Putamen (tissue), 1 donor: ENCODE measurements at regions not wholly inside any gene's neighbourhood (a gene's known extent, or its start where the extent isn't known, plus 50 kb on each side); places are given as distances from the start of the nearest gene placed in this dataset.
"Not testable (repeated sequence)": the region's sequence is repeated elsewhere in the genome, so short reads cannot be mapped to it uniquely, and the experiment has no call there.

Source experiments
- DNase-seq: peaks from one replicate; pipeline ENCODE4 v3.0.0-alpha.2; 2016; ENCODE audit warnings: low spot score

DNA sequence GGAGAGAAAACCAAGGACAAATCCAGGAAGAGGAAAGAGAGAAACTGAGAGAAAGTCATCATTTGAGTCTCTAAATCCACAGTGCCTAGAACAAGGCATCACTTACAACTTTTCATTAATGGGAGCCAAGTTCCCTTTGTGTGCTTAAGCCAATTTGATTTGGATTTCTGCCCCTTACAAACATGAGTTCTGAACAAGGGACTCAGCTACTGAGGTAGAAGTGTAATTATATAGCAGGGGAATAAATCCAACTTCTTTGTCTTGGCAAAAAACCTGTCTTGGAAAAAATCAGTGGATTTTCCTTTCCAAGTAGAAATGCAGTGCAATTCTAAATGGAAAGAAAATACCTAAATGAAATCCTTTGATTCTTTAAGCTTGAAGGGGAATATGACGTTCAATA is 307.2 kb upstream of the CNTN3 start:
- no peak for DNase-seq

DNA sequence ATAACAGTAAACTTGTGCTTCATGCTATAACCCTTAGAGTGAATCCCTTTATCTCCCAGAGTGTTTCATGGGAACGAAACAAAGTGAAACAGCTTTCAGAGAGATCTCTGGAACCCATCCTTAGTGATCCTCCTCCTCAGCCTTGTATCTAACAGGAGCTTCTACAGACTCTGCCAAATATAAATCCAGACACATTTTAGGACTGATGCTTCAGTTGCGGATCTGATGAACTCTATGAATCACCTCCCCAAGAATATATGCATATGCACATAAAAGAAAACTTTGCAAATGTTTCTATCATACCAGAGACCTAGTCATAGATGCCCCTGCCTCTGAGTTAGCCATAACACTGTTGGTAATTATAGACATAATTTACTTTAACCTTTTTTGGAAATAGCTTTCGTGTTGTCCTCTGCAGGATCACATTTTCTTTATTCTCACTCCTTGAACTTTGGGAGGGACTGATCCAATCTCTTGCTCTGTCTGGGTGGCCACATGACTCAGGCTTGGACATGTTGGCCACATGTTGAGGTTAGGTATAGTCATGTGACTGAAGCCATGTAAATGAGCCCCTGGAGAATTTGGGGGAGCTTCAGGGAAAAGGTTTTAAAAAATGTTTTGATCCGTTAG is 306.4 kb upstream of the CNTN3 start:
- DNase-seq = no peak

DNA sequence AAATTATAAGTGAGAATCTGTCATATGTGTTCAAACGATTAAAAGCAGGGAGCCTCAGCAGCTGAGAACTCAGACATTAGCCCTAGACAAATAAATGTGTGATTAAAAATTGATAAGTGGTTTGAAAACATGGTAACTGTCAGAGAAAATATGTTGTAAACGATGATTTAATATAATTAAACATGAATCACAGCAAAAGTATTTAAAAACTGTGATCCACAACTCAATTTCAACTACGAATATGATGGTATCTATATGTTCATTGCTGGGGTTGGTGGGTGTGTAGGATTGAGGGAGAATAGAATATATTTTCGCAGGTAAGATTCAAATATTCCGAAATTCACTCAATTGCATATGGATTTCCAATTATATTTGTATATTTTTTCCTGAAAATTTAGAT is 302.2 kb upstream of the CNTN3 start:
- DNase-seq = no peak

DNA sequence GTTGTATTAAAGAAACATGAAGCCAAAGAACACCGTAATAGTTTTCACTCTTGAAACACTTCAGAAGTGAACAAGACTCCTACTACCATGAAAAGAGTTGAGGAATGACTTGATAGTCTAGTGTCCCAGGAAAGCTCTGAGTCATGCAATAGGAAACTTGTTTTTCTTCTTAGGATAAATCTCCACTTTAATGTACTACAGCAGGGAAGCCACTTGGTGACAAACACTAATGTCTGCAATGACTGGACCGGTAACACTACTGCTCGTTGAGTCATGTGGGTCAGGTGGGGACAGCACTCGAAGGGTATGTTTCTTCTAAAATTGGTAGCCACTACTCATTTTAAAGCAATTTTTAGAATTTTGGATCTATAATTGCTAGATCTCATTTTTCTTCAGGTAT is 291.7 kb upstream of the CNTN3 start:
- DNase-seq = no peak

DNA sequence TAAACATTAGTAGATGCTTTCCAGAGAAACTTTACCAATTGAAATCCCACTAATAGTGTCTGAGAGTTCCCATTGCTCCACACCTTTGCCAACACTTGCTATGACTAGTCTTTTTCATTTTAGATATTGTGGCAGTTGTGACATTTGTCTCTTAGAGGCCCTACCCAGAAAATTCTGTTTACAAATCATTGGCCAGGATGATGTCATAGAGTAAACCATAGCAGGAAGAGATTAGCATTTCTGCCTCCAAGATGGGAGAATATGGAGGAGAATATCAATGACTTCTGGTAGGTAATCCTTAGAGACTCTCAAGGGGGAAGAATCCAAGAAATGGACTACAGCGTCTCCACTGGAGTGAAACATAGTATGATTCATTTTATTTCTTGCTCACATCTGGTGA is 291.0 kb upstream of the CNTN3 start:
- DNase-seq = no peak

DNA sequence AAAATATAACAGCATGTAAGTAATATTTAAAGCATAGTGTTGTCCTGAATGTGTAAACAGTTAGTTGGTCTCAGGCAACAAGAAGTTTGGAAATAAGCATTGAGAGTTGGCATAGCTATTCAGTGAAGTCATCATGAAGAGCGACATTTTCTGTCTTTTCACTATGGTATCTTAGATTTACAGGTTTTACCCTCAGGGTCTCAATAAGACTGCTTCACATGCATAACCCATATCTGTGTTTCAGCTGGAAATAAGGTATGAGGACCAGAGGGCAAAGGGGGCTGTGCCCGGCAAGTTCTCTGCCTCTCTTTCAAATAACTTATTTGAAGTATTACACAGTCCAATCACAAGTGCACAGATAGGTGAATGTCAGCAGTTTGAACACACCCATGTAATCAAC is 290.2 kb upstream of the CNTN3 start:
- DNase-seq = no peak

DNA sequence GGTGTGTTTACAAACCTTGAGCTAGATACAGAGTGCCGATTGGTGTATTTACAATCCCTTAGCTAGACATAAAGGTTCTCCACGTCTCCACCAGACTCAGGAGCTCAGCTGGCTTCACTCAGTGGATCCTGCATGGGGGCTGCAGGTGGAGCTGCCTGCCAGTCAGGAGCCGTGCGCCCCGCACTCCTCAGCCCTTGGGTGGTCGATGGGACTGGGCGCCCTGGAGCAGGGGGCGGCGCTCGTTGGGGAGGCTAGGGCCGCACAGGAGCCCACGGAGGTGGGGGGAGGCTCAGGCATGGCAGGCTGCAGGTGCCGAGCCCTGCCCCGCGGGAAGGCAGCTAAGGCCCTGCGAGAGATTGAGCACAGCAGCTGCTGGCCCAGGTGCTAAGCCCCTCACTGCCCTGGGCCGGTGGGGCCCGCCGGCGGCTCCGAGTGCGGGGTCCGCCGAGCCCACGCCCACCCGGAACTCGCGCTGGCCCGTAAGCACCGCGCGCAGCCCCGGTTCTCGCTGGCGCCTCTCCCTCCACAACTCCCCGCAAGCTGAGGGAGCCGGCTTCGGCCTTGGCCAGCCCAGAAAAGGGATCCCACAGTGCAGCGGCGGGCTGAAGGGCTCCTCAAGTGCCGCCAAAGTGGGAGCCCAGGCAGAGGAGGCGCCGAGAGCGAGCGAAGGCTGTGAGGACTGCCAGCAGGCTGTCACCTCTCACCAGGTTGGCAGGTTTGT is 285.5 kb upstream of the CNTN3 start:
- DNase-seq = not testable (repeated sequence)

DNA sequence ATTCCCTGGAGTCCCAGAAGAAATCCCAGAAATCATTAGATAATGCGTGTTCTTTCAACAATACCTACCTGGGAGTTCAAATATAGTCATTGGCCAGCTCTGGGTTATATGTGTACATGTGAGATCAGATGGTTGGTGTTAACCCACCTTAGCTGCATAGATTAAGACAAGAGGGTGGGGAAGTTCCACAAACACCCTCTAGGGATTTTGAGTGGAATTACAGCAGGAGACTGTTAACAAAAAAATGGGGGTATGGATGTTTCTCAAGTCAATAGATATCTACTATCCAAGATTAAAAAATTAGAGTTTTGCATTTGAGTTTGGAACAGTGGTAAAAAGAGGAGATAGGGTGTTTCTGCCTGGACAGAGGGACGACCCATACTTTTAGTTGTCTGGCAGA is 282.5 kb upstream of the CNTN3 start:
- DNase-seq = no peak

DNA sequence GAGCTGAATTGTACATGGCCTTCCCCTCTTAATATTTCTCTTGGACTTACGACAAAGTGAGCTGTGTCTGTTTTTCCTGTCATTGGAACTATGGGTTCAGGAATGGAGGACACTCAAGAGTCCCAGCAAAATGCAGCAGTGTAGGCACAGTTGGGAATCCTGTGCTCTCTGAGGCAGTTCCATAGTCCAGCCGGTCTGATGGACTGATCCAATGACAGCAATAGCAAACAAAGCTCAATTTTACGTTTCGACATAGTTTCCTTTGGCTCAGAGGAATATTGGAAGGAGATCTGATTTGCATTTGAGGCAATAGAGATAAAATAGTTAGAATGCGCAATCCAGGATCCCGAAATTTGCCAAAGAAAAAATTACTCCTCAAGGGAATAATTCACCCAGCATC is 276.9 kb upstream of the CNTN3 start:
- DNase-seq = no peak

DNA sequence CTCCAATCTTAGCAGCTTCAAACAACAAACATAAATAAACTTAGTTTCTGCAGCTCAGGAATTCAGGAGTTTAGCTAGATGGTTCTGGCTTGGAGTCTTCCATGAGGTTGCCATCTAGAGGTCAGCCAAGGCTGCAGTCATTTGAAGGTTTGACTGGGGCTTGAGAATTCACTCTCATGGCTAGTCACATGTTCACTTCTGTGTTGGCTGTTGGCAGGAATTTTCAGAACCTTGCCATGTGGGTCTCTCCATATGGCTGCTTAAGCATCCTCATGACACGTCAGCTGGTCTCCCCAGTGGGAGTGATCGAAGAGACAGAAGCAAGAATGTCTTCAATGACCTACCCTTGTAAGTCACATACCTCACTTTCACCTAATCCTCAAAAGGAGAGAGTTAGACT is 269.2 kb upstream of the CNTN3 start:
- no peak for DNase-seq

DNA sequence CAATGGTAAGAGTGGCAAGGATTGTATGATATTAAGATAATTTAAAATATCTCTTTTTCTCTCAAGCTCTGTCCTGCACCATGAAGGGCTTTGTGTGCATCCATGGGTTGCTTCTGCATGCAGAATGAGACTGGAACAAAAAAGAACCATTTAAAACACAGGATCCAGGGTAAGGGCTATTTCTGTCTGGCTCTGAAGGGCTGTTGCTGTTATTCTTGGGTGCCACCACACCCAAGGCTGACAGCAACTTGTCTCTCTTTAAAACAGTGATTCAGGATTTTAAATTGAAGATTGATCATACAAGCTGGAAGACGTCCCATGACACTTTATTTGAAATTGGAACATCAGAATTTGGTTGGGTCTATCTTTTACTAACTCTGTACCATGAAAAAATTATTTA is 268.8 kb upstream of the CNTN3 start:
- DNase-seq = no peak

DNA sequence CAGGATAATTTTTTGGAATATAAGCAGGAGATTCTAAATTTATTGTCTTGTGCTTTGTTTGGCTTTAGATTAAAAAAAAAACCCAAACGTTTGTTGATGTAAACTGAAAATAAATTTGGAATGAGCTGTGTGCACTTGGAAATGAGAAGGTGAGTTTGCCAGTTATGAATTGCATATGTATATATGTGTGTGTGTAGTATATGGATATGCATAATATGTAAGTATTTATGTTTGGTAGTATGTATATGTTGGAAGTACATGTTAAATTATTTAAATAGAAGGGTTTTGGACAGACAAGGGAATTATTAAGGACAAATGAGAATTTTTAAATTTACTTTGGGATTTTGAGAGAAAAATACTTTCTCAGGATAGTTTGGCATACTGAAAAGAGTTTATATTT is 265.8 kb upstream of the CNTN3 start:
- DNase-seq = no peak

DNA sequence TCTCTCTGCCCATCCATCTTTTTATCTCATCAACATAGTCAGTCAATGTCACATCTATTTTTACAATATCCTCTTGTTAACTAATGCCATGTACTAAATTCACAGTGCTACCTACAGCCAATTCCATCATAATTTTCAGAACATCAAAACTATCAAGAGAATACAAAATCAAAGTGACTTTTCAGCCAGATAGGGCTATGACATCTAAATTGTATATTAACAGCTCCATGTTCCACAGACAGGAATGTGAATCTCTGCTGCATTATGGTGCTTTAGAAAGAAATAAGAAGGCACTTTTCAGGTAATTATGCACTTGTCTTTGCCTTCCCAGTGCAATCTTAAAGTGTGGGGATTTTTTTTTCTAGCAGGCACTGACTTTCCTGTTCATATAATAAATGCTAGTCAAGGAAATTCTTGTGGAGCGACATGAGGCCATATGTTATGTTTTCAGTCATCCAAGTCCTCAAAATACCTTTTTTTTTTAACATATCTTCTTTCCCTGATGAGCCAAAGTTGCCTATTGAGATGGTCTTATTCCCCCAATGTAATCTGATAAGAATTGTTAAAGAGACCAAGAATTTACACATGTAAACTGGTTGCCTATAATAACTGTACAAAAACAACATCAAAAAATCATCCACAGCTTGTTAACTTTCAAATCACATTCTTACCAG is 252.0 kb upstream of the CNTN3 start:
- DNase-seq = no peak

DNA sequence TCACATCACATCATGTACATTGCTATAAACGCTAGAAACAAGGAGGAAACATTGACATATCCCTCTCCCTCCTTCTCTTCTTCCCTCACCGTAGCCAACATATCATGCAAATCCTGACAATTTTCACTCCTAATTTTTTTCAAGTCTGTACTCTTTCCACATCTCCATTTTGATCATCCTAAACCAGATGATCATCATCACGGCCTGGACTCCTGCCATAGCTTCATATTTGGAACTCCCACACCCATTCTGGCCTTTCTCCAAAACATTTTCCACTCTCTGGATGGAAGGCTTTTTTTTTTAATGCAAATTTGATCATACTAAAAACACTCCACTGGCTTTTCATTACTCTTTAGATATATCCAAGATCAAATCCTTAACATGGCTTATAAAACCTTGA is 248.0 kb upstream of the CNTN3 start:
- DNase-seq = no peak

DNA sequence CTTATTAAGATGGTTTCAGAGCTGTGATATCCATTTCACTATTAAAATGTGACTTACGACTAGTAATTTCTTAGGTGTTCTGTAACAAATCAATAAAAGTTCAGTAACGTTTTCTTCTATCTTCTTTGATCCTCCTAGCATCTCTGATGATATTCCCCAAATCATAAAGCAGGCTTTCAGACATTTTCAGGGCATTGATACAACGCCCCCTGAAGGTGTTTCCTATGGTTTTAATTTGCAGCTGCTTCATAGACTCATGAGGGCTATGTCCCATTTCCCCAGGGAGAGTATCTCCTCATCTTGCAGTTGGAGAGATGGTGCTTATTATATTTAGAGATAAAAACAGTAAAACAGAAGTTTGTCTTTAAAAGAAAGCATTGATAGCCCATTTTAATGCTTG is 246.8 kb upstream of the CNTN3 start:
- DNase-seq = no peak

DNA sequence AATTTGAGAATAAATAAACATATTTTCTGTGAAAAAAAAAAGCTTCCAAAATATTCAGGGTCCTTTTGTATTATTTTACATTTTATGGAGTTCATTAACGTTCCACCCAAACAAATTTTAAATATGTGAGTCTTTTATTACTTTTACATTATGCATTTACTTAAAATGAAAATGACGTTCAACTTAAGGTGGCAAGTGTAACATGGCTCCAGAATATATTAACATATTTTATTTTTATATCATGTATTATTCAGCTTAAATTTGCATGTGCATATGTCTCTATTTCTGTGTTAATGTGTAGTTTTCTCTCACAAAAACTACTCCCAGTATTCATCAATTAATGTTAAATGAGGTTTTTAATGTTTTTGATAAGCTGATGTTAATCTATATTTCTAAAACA is 243.6 kb upstream of the CNTN3 start:
- DNase-seq = no peak

DNA sequence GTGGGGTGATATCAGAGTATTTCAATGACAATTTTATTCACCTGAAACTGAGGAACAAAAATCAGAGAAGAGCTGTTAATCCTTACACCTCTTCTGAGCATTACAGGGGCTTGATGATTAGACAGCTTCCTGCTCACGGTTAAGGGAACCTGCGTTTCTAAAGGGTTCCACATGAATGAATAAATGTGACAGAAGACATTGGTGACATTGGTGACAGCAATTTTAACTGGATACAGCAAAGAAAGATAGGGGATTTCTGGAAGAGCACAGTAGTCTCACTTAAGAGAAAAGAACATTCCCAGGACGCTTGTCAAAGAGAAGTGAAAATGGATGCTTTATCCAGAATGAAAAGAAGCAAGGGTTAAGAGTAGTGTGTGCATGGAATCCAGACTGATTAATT is 235.9 kb upstream of the CNTN3 start:
- no peak for DNase-seq

DNA sequence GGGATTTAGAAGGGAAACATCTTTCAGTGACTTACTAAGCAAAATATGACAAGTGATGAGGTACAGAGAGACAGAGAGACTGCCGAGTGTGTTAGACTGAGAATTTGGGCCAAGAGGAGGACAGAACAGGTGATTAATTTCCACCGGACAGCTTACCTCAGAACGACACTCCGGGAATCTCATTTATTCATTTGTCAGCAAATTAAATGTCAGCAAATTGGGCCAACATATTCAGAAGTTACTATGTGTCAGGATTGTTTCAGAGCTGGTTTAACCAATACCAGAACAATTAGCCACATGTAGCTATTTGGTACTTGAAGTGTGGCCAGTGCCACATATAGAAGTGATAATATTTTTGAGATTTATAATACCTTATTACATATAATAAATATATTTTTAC is 232.6 kb upstream of the CNTN3 start:
- DNase-seq = no peak

DNA sequence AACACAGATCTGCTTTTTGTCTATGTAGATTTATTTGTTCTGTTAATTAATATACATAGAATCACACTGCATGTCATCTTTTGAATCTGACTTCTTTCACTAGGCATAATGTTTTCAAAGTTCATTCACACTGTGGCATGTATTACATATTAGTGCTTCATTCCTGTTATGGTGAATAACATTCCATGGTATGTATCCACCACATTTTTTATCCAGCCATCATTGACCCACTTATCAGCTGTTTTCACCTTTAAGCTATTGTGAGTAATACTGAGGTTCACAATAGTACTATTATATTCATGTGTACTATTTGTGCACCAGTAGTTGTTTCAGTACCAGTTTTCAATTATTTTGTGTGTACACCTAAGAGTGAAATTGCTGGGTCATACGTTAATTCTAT is 230.6 kb upstream of the CNTN3 start:
- DNase-seq = no peak

DNA sequence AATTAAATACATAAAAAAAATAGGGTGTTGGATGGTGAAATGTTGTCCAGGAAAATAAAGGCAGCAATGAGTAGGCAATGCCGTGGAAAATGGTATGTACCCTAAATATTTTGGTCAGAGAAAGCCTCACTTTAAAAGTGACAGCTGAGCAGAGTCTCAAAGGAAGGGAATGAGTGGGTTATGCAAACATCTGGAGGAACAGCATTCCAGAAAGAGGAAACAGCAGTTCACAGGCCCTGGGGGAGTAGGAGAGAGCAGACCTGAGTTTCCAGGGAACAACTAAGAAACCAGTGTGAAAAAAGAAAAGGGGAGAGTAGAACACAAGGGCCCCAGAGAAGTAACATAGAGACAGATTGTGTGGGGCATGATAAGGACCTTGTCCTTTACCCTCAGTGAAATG is 230.0 kb upstream of the CNTN3 start:
- DNase-seq = no peak

DNA sequence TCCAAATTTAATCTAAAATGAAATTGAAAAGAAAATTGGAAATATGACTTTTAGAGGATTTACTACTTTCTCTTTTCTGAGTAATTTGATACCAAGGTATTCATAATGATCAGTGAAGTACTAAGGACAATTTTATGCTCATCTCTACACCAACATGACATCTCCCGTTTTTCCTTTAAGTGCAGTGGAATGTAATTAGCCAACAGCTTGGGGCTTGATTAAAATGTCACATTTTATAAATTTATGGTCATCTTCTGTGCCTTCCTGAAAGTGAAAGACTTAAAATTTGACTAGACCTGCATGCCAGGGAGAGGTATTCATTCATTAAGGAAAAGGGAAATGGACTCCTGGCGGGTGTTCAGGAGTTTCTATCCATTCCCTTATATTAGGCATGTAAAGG is 228.2 kb upstream of the CNTN3 start:
- DNase-seq = no peak

DNA sequence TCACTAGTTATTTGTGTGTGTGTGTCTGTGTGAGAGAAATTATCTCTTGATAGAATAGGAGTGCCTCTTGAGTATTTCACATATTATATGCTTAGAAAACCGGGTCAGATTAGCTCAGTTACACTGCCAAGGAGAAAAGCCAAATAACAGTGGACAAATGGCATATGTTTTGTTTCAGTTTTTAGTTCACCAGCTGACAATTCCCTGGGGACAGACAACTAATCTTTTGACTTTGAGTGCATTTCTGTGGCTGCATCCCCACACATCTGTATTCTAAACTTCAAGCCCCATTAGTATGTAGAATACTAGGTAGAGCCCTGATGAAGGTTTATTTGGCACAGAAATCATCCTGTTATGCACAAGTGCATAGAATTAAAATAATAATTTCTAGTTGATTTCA is 227.7 kb upstream of the CNTN3 start:
- DNase-seq = no peak

DNA sequence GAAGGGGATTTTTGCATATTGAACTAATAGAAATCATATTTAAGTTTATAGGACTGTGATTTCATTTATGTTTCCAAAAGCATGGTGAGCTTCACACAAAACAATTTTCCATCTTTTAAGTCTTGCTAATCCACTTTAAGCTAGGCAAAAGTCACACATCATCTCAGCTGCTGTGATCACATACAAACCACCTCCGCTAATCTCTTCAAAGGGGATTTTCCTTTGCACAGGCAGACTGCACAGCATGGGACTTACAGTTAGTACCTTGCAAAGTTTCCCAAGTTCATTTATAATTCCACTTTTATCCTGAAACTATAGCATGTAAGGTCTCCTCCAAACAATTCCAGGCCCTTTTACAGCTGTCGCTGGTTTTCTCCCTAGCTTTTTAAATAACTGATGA is 225.1 kb upstream of the CNTN3 start:
- no peak for DNase-seq

DNA sequence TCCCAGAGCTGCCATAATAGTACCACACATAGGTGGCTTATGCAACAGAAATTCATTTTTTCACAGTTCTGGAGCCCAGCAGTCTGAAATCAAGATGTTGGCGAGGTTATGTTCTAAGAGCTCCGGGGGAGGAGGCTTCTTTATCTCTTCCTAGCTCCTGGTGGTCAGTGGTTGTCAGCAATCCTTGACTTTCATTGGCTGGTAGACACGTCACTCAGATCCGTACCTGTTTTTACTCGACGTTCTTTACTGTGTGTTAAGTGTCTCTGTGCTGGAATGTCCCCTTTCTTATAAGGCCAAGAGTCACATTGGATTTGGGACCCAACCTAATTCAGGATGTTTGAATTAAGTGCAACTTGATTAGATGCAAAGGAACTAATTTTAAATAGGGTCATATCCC is 218.5 kb upstream of the CNTN3 start:
- no peak for DNase-seq
